ENCODE measurements at regions not wholly inside any gene's neighbourhood (a gene's known extent, or its start where the extent isn't known, plus 50 kb on each side); places are given as distances from the start of the nearest gene placed in this dataset.

DNA sequence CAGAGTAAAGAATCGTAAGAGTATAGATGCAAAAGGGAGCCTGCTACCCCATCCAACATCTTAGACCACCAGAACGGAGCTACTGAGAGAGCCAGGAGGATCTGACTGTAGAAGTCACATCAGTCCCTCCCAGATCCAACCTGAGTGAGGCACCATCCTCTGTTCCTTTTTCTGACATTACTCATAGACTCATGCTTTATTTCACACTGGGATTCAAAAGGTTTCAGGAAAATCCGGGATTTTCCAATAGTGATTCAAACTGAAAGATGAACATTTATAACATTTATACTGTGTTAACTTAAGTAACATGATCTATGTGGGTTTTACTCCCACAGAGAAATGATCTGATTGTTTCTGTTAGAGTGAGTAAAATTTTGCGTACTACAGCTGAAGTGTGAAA, 868.6 kb upstream of the GJE1 start:
- H3K4me2 ChIP-seq (ENCODE audit: insufficient read depth, low read length): peak overlapping the region; percentile 8
- no peaks in the 10 kb centered on the region for H3K79me2 ChIP-seq (ENCODE audit: insufficient read depth, low read length)
- no peaks in the 10 kb centered on the region for H4K20me1 ChIP-seq (ENCODE audit: insufficient read depth, low read length)
- peak overlapping the region; percentile 9 for H3K27ac ChIP-seq (ENCODE audit: low read depth, low read length)
- H3K9me3 ChIP-seq (ENCODE audit: low read depth, low read length): no peaks in the 10 kb centered on the region
- DNase-seq (ENCODE audit: insufficient read length, low spot score, missing footprints): no peak
- no peaks in the 10 kb centered on the region for H3K4me1 ChIP-seq (ENCODE audit: insufficient read depth, low read length)
- H3K27me3 ChIP-seq (ENCODE audit: insufficient read depth, low read length): no peaks in the 10 kb centered on the region
- H3K4me3 ChIP-seq (ENCODE audit: insufficient read depth, low read length): no peak overlapping the region
- peak overlapping the region; percentile 43 for H2AFZ ChIP-seq (ENCODE audit: low read length)
- TF ChIP-seq, protein P1, sequence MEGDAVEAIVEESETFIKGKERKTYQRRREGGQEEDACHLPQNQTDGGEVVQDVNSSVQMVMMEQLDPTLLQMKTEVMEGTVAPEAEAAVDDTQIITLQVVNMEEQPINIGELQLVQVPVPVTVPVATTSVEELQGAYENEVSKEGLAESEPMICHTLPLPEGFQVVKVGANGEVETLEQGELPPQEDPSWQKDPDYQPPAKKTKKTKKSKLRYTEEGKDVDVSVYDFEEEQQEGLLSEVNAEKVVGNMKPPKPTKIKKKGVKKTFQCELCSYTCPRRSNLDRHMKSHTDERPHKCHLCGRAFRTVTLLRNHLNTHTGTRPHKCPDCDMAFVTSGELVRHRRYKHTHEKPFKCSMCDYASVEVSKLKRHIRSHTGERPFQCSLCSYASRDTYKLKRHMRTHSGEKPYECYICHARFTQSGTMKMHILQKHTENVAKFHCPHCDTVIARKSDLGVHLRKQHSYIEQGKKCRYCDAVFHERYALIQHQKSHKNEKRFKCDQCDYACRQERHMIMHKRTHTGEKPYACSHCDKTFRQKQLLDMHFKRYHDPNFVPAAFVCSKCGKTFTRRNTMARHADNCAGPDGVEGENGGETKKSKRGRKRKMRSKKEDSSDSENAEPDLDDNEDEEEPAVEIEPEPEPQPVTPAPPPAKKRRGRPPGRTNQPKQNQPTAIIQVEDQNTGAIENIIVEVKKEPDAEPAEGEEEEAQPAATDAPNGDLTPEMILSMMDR (IDR thresholded peaks at IDR 0.05; ENCODE audit: extremely low read depth, low read depth, low read length): no peak
- no peaks in the 10 kb centered on the region for H3K36me3 ChIP-seq (ENCODE audit: insufficient read depth, low read length)

DNA sequence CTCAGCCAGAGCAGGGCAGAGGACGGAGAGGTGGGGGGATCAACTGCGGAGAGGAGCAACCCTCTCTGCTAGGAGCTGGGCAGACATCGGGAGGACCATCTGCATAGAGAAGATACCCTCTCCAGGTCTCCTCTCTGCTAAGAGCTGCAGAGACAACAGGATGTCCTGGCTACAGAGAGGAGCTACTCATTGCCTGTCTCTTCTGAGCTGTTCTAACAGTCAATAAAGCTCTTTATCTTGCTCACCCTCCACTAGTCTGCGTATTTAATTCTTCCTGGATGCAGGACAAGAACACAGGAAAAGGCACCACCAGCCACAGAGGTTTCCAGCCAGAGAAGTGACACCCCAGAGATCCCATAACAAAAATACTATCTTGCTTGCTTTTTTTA, 871.1 kb upstream of the GJE1 start:
- no peak overlapping the region for H3K4me3 ChIP-seq (ENCODE audit: insufficient read depth, low read length)
- H3K27ac ChIP-seq (ENCODE audit: low read depth, low read length): no peak overlapping the region
- no peaks in the 10 kb centered on the region for H3K27me3 ChIP-seq (ENCODE audit: insufficient read depth, low read length)
- peak overlapping the region; percentile 16 for H2AFZ ChIP-seq (ENCODE audit: low read length)
- H3K9me3 ChIP-seq (ENCODE audit: low read depth, low read length): no peaks in the 10 kb centered on the region
- H3K36me3 ChIP-seq (ENCODE audit: insufficient read depth, low read length): no peaks in the 10 kb centered on the region
- no peak overlapping the region for H3K4me2 ChIP-seq (ENCODE audit: insufficient read depth, low read length)
- peak; percentile 5 for DNase-seq (ENCODE audit: insufficient read length, low spot score, missing footprints)
- H3K79me2 ChIP-seq (ENCODE audit: insufficient read depth, low read length): no peaks in the 10 kb centered on the region
- H3K4me1 ChIP-seq (ENCODE audit: insufficient read depth, low read length): no peaks in the 10 kb centered on the region
- TF ChIP-seq, protein P1 (IDR thresholded peaks at IDR 0.05; ENCODE audit: extremely low read depth, low read depth, low read length): no peak
- no peaks in the 10 kb centered on the region for H4K20me1 ChIP-seq (ENCODE audit: insufficient read depth, low read length)

DNA sequence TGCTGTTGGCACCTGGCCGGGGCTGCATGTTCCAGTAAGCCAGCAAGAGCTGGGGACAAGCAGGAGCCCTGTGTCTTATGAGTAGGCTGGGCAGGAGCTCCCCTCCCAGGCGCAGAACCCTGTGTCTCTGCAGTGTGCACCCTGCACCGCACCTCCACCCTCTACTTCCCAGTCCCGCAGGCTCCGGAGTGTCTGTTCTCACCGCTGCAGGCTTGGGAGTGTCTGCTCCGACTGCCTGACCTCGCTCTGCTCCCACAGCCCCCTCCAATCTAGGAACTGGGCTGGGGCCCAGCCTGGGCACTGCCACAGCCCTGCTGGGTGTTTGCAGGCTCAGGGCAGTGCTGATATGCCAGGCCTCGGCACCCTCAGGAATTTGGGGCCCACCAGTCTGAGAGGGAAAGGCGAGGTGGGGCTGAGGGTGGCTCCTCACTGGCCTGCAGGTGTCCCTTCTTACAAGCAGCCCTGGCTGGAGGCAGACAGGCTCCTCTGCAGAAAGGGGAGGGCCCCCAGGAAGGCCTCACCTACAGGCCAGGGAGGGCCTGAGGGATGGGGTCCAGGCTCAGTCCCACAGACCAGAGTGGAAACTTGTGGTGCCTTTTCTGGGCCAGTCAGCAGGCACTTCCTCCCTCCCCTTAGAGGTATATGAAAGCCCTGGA, 871.6 kb upstream of the GJE1 start:
- no peaks in the 10 kb centered on the region for H3K36me3 ChIP-seq (ENCODE audit: insufficient read depth, low read length)
- H4K20me1 ChIP-seq (ENCODE audit: insufficient read depth, low read length): no peaks in the 10 kb centered on the region
- H3K27ac ChIP-seq (ENCODE audit: low read depth, low read length): no peak overlapping the region
- H3K4me2 ChIP-seq (ENCODE audit: insufficient read depth, low read length): no peak overlapping the region
- H2AFZ ChIP-seq (ENCODE audit: low read length): peak overlapping the region; percentile 16
- TF ChIP-seq, protein P1 (IDR thresholded peaks at IDR 0.05; ENCODE audit: extremely low read depth, low read depth, low read length): no peak
- H3K4me1 ChIP-seq (ENCODE audit: insufficient read depth, low read length): no peaks in the 10 kb centered on the region
- H3K9me3 ChIP-seq (ENCODE audit: low read depth, low read length): no peaks in the 10 kb centered on the region
- H3K27me3 ChIP-seq (ENCODE audit: insufficient read depth, low read length): no peaks in the 10 kb centered on the region
- H3K79me2 ChIP-seq (ENCODE audit: insufficient read depth, low read length): no peaks in the 10 kb centered on the region
- H3K4me3 ChIP-seq (ENCODE audit: insufficient read depth, low read length): no peak overlapping the region
- DNase-seq (ENCODE audit: insufficient read length, low spot score, missing footprints): peak; percentile 3

DNA sequence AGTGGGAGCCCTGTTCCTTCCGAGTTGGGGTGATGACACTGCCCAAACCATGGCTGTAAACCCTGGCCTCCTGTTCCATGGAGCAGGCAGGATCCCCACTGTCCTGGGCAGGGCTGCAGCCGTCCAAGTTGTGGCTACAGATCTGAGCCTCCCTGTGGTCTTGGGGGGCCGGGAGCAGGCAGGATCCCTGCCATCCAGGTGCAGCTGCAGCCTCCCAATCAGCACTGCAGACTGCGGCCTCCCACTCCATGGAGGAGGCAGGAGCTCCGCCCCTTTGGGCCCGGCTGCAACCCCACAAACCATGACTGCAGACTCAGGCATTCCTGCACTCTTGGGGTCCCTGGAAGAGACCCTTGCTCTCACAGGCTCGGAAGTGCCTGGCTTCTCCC, 872.1 kb upstream of the GJE1 start:
- Histone ChIP-seq H3K4me3 (ENCODE audit: insufficient read depth, low read length) (no peak overlapping the region), H3K4me1 (ENCODE audit: insufficient read depth, low read length) (no peaks in the 10 kb centered on the region), H3K27ac (ENCODE audit: low read depth, low read length) (no peak overlapping the region), H3K79me2 (ENCODE audit: insufficient read depth, low read length) (no peaks in the 10 kb centered on the region), H3K9me3 (ENCODE audit: low read depth, low read length) (no peaks in the 10 kb centered on the region), H3K4me2 (ENCODE audit: insufficient read depth, low read length) (no peak overlapping the region), H2AFZ (ENCODE audit: low read length) (no peak overlapping the region), H3K36me3 (ENCODE audit: insufficient read depth, low read length) (no peaks in the 10 kb centered on the region), H3K27me3 (ENCODE audit: insufficient read depth, low read length) (no peaks in the 10 kb centered on the region), H4K20me1 (ENCODE audit: insufficient read depth, low read length) (no peaks in the 10 kb centered on the region)
- DNase-seq (ENCODE audit: insufficient read length, low spot score, missing footprints): peak; percentile 19
- TF ChIP-seq, protein P1 (IDR thresholded peaks at IDR 0.05; ENCODE audit: extremely low read depth, low read depth, low read length): no peak
